ENCODE measurements at regions not wholly inside any gene's neighbourhood (a gene's known extent, or its start where the extent isn't known, plus 50 kb on each side); places are given as distances from the start of the nearest gene placed in this dataset.

GRCh38 chr18:72206814-72207213 is 337.3 kb downstream of the CBLN2 start:
- TF ChIP-seq, protein P1, sequence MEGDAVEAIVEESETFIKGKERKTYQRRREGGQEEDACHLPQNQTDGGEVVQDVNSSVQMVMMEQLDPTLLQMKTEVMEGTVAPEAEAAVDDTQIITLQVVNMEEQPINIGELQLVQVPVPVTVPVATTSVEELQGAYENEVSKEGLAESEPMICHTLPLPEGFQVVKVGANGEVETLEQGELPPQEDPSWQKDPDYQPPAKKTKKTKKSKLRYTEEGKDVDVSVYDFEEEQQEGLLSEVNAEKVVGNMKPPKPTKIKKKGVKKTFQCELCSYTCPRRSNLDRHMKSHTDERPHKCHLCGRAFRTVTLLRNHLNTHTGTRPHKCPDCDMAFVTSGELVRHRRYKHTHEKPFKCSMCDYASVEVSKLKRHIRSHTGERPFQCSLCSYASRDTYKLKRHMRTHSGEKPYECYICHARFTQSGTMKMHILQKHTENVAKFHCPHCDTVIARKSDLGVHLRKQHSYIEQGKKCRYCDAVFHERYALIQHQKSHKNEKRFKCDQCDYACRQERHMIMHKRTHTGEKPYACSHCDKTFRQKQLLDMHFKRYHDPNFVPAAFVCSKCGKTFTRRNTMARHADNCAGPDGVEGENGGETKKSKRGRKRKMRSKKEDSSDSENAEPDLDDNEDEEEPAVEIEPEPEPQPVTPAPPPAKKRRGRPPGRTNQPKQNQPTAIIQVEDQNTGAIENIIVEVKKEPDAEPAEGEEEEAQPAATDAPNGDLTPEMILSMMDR (conservative IDR thresholded peaks at IDR 0.05; ENCODE audit: low read depth, low read length), result no peak
- no peak for TF ChIP-seq EZH2 (IDR thresholded peaks at IDR 0.05; ENCODE audit: borderline replicate concordance, low read depth, low read length, poor library complexity, severe bottlenecking)

Data from A673 (cell line).